ENCODE measurements at regions not wholly inside any gene's neighbourhood (a gene's known extent, or its start where the extent isn't known, plus 50 kb on each side); places are given as distances from the start of the nearest gene placed in this dataset.

GRCh38 chr15:68003297-68003696 is 50.8 kb upstream of the PIAS1 start:
- H3K4me3 Mint-ChIP-seq = no peak overlapping the region
- H3K4me1 Mint-ChIP-seq = peaks cover 0 to 2% (median 0%) of the 10 kb centered on the region in 3 donors
- H3K27me3 Mint-ChIP-seq = peaks cover 2% of the 10 kb centered on the region

More at GRCh38 chr15:68003297-68003696, 50.8 kb upstream of the PIAS1 start:
- Mint-ChIP-seq H3K36me3 (peaks cover 3% of the 10 kb centered on the region), H3K27ac (no peak overlapping the region), H3K9me3 (peaks cover 2 to 15% (median 9%) of the 10 kb centered on the region in 3 donors)

Data from IgD-negative memory B cell (primary cell).